ENCODE measurements at regions not wholly inside any gene's neighbourhood (a gene's known extent, or its start where the extent isn't known, plus 50 kb on each side); places are given as distances from the start of the nearest gene placed in this dataset.

GRCh38 chr1:59243978-59244377 lies 52.9 kb upstream of the FGGY start:
- H3K27me3 ChIP-seq (ENCODE audit: control insufficient read depth, insufficient read depth, low read length), result no peaks in the 10 kb centered on the region
- no peak overlapping the region for H3K9ac ChIP-seq
- H3K9me3 ChIP-seq (ENCODE audit: control insufficient read depth, low read length), result no peaks in the 10 kb centered on the region
- no peak overlapping the region for H3K4me3 ChIP-seq (ENCODE audit: low read depth, low read length)
- H3K36me3 ChIP-seq (ENCODE audit: control insufficient read depth, insufficient read depth, low read length), result no peaks in the 10 kb centered on the region
- TF ChIP-seq CTCF (IDR thresholded peaks at IDR 0.05), result no peak
- no peak overlapping the region for H3K4me2 ChIP-seq (ENCODE audit: low read length)
- H3K79me2 ChIP-seq, result no peaks in the 10 kb centered on the region
- H3K4me1 ChIP-seq, result no peaks in the 10 kb centered on the region
- H3K27ac ChIP-seq, result no peak overlapping the region
- H2AFZ ChIP-seq, result no peak overlapping the region

GRCh38 chr1:59244891-59245290 lies 52.0 kb upstream of the FGGY start:
- TF ChIP-seq CTCF (IDR thresholded peaks at IDR 0.05), result no peak
- Histone ChIP-seq H2AFZ (no peak overlapping the region), H3K27ac (no peak overlapping the region), H3K4me3 (ENCODE audit: low read depth, low read length) (no peak overlapping the region), H3K4me1 (no peaks in the 10 kb centered on the region), H3K36me3 (ENCODE audit: control insufficient read depth, insufficient read depth, low read length) (no peaks in the 10 kb centered on the region), H3K9ac (no peak overlapping the region), H3K4me2 (ENCODE audit: low read length) (no peak overlapping the region), H3K27me3 (ENCODE audit: control insufficient read depth, insufficient read depth, low read length) (no peaks in the 10 kb centered on the region), H3K9me3 (ENCODE audit: control insufficient read depth, low read length) (no peaks in the 10 kb centered on the region), H3K79me2 (no peaks in the 10 kb centered on the region)
